HepG2 (cell line): ENCODE measurements at regions not wholly inside any gene's neighbourhood (a gene's known extent, or its start where the extent isn't known, plus 50 kb on each side); places are given as distances from the start of the nearest gene placed in this dataset.

Experiments
- KDM5B ChIP-seq: sonication (generic); formaldehyde crosslinking; IDR thresholded peaks from 2 replicates; pipeline ENCODE4 v1.4.0; 2020; ENCODE audit warnings: missing genetic modification reagents, mild to moderate bottlenecking, borderline replicate concordance
- MXI1 ChIP-seq: IDR thresholded peaks from 3 replicates; pipeline ENCODE4 v1.6.1; 2012; ENCODE audit warnings: low read depth, low read length, inconsistent platforms, borderline replicate concordance
- NFIC ChIP-seq: IDR thresholded peaks from 2 replicates; pipeline ENCODE4 v1.6.1; 2012; ENCODE audit warnings: mild to moderate bottlenecking, low read length, inconsistent platforms
- TF ChIP-seq, protein P1 (sequence below): sonication (generic); formaldehyde crosslinking; IDR thresholded peaks from 2 replicates; pipeline ENCODE4 v1.4.0; 2020; ENCODE audit warnings: missing genetic modification reagents
- TF ChIP-seq, protein P2 (sequence below): sonication (generic); formaldehyde crosslinking; IDR thresholded peaks from 2 replicates; pipeline ENCODE4 v1.5.0; 2020; ENCODE audit warnings: mild to moderate bottlenecking, missing genetic modification reagents, moderate library complexity

DNA sequence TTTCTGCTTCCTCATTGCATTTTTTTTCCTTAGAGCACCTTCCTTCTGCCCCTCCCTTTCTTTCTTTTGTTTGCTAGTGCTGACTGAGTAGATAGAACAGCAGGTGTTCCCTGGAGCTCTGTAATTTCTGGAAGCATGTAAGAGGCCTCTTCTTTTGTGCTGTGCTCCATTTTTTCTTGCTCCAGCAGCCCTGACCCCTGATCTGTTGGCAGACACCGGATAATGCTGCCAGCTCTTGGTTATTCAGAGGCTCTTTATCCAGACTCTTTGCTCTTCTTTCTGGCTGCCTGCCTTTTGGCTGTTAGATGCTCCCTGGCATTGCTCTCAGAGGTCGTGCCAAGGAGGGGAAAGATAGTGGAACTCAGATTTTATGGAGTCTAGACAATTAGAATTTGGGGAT lies 104.4 kb upstream of the RBMS3 start:
- TF ChIP-seq, protein P1, sequence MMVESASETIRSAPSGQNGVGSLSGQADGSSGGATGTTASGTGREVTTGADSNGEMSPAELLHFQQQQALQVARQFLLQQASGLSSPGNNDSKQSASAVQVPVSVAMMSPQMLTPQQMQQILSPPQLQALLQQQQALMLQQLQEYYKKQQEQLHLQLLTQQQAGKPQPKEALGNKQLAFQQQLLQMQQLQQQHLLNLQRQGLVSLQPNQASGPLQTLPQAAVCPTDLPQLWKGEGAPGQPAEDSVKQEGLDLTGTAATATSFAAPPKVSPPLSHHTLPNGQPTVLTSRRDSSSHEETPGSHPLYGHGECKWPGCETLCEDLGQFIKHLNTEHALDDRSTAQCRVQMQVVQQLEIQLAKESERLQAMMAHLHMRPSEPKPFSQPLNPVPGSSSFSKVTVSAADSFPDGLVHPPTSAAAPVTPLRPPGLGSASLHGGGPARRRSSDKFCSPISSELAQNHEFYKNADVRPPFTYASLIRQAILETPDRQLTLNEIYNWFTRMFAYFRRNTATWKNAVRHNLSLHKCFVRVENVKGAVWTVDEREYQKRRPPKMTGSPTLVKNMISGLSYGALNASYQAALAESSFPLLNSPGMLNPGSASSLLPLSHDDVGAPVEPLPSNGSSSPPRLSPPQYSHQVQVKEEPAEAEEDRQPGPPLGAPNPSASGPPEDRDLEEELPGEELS (CRISPR knock-in tag) = no peak
- TF ChIP-seq KDM5B (CRISPR knock-in tag) (no peak), MXI1 (no peak), NFIC (no peak)
- TF ChIP-seq, protein P2, sequence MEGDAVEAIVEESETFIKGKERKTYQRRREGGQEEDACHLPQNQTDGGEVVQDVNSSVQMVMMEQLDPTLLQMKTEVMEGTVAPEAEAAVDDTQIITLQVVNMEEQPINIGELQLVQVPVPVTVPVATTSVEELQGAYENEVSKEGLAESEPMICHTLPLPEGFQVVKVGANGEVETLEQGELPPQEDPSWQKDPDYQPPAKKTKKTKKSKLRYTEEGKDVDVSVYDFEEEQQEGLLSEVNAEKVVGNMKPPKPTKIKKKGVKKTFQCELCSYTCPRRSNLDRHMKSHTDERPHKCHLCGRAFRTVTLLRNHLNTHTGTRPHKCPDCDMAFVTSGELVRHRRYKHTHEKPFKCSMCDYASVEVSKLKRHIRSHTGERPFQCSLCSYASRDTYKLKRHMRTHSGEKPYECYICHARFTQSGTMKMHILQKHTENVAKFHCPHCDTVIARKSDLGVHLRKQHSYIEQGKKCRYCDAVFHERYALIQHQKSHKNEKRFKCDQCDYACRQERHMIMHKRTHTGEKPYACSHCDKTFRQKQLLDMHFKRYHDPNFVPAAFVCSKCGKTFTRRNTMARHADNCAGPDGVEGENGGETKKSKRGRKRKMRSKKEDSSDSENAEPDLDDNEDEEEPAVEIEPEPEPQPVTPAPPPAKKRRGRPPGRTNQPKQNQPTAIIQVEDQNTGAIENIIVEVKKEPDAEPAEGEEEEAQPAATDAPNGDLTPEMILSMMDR (CRISPR knock-in tag) = no peak
